Skin of body (tissue), 1 donor: ENCODE measurements at regions not wholly inside any gene's neighbourhood (a gene's known extent, or its start where the extent isn't known, plus 50 kb on each side); places are given as distances from the start of the nearest gene placed in this dataset.

ENCODE experiments used
- DNase-seq: peaks from one replicate; lab custom pipeline; 2025; lab: John Stamatoyannopoulos, UW

GRCh38 chr16:54526087-54526486 is 239.5 kb upstream of the IRX3 start:
- DNase-seq = no peak

GRCh38 chr16:54525104-54525503 is 238.5 kb upstream of the IRX3 start:
- no peak for DNase-seq

- no peak for DNase-seq
Observed at GRCh38 chr16:54522584-54522983, 236.0 kb upstream of the IRX3 start.

GRCh38 chr16:54521327-54521726 is 234.7 kb upstream of the IRX3 start:
- no peak for DNase-seq

- DNase-seq = no peak
Observed at GRCh38 chr16:54519161-54519695, 232.6 kb upstream of the IRX3 start.

- DNase-seq = no peak
Observed at GRCh38 chr16:54517181-54517580, 230.6 kb upstream of the IRX3 start.

GRCh38 chr16:54512467-54512995 is 225.9 kb upstream of the IRX3 start:
- no peak for DNase-seq

- peak; percentile 59 for DNase-seq
Observed at GRCh38 chr16:54511222-54511731, 224.7 kb upstream of the IRX3 start.

- DNase-seq = no peak
Observed at GRCh38 chr16:54510685-54511221, 224.2 kb upstream of the IRX3 start.

- DNase-seq = no peak
Observed at GRCh38 chr16:54509456-54509855, 222.9 kb upstream of the IRX3 start.

GRCh38 chr16:54508351-54508750 is 221.8 kb upstream of the IRX3 start:
- no peak for DNase-seq

- no peak for DNase-seq
Observed at GRCh38 chr16:54506741-54507500, 220.3 kb upstream of the IRX3 start.

GRCh38 chr16:54506214-54506580 is 219.6 kb upstream of the IRX3 start:
- DNase-seq = no peak

- DNase-seq = no peak
Observed at GRCh38 chr16:54505549-54506213, 219.1 kb upstream of the IRX3 start.

GRCh38 chr16:54504372-54504771 is 217.8 kb upstream of the IRX3 start:
- no peak for DNase-seq

- DNase-seq = no peak
Observed at GRCh38 chr16:54503856-54504219, 217.3 kb upstream of the IRX3 start.

GRCh38 chr16:54503011-54503855 is 216.6 kb upstream of the IRX3 start:
- peak; percentile 9 for DNase-seq

- DNase-seq = no peak
Observed at GRCh38 chr16:54501797-54502196, 215.2 kb upstream of the IRX3 start.

- DNase-seq = no peak
Observed at GRCh38 chr16:54493594-54493993, 207.0 kb upstream of the IRX3 start.

GRCh38 chr16:54493061-54493460 is 206.5 kb upstream of the IRX3 start:
- no peak for DNase-seq

GRCh38 chr16:54490112-54490488 is 203.5 kb upstream of the IRX3 start:
- DNase-seq = no peak
